ENCODE measurements at regions not wholly inside any gene's neighbourhood (a gene's known extent, or its start where the extent isn't known, plus 50 kb on each side); places are given as distances from the start of the nearest gene placed in this dataset.

GRCh38 chr6:23003671-23004467 is 434.5 kb downstream of the HDGFL1 start:
- Histone ChIP-seq H3K9me3 (ENCODE audit: low read length) (no peaks in the 10 kb centered on the region), H3K4me1 (ENCODE audit: insufficient read depth, low read length, severe bottlenecking) (no peaks in the 10 kb centered on the region), H2AFZ (ENCODE audit: low read length) (no peak overlapping the region), H3K79me2 (ENCODE audit: insufficient read depth, low read length) (no peaks in the 10 kb centered on the region), H3K27ac (ENCODE audit: low read depth, low read length, poor library complexity, severe bottlenecking) (no peak overlapping the region), H3K4me2 (ENCODE audit: low read length) (no peak overlapping the region), H4K20me1 (ENCODE audit: insufficient read depth, low read length) (no peaks in the 10 kb centered on the region), H3K4me3 (ENCODE audit: low read depth, low read length, poor library complexity, severe bottlenecking) (no peak overlapping the region), H3K9me2 (ENCODE audit: low read depth, low read length) (no peaks in the 10 kb centered on the region), H3F3A (ENCODE audit: insufficient read depth, low read length) (no peaks in the 10 kb centered on the region), H3K27me3 (ENCODE audit: insufficient read depth, low read length) (0 out of 2 replicates have a peak, but pooled peaks cover 3% of the 10 kb centered on the region), H3K36me3 (ENCODE audit: insufficient read depth, low read length) (no peaks in the 10 kb centered on the region), H3K9ac (ENCODE audit: low read length) (no peak overlapping the region)
- TF ChIP-seq EZH2 (IDR thresholded peaks at IDR 0.05; ENCODE audit: borderline replicate concordance, low read length) = no peak
- TF ChIP-seq CTCF (IDR thresholded peaks at IDR 0.05; ENCODE audit: low read length) = no peak

GRCh38 chr6:23006656-23007055 is 437.3 kb downstream of the HDGFL1 start:
- Histone ChIP-seq H3K9me2 (ENCODE audit: low read depth, low read length) (no peaks in the 10 kb centered on the region), H3K36me3 (ENCODE audit: insufficient read depth, low read length) (no peaks in the 10 kb centered on the region), H3K4me2 (ENCODE audit: low read length) (no peak overlapping the region), H3F3A (ENCODE audit: insufficient read depth, low read length) (no peaks in the 10 kb centered on the region), H3K4me1 (ENCODE audit: insufficient read depth, low read length, severe bottlenecking) (no peaks in the 10 kb centered on the region), H3K79me2 (ENCODE audit: insufficient read depth, low read length) (no peaks in the 10 kb centered on the region), H2AFZ (ENCODE audit: low read length) (no peak overlapping the region), H3K9ac (ENCODE audit: low read length) (no peak overlapping the region), H3K4me3 (ENCODE audit: low read depth, low read length, poor library complexity, severe bottlenecking) (no peak overlapping the region), H3K27ac (ENCODE audit: low read depth, low read length, poor library complexity, severe bottlenecking) (no peak overlapping the region), H3K9me3 (ENCODE audit: low read length) (no peaks in the 10 kb centered on the region), H4K20me1 (ENCODE audit: insufficient read depth, low read length) (no peaks in the 10 kb centered on the region), H3K27me3 (ENCODE audit: insufficient read depth, low read length) (0 out of 2 replicates have a peak, but pooled peaks cover 3% of the 10 kb centered on the region)
- TF ChIP-seq EZH2 (IDR thresholded peaks at IDR 0.05; ENCODE audit: borderline replicate concordance, low read length) (no peak), CTCF (IDR thresholded peaks at IDR 0.05; ENCODE audit: low read length) (no peak)

GRCh38 chr6:23011615-23012014 is 442.2 kb downstream of the HDGFL1 start:
- TF ChIP-seq CTCF (IDR thresholded peaks at IDR 0.05; ENCODE audit: low read length) = no peak
- no peak for TF ChIP-seq EZH2 (IDR thresholded peaks at IDR 0.05; ENCODE audit: borderline replicate concordance, low read length)
- Histone ChIP-seq H3F3A (ENCODE audit: insufficient read depth, low read length) (no peaks in the 10 kb centered on the region), H3K4me3 (ENCODE audit: low read depth, low read length, poor library complexity, severe bottlenecking) (no peak overlapping the region), H3K4me1 (ENCODE audit: insufficient read depth, low read length, severe bottlenecking) (no peaks in the 10 kb centered on the region), H4K20me1 (ENCODE audit: insufficient read depth, low read length) (no peaks in the 10 kb centered on the region), H3K27me3 (ENCODE audit: insufficient read depth, low read length) (no peaks in the 10 kb centered on the region), H3K27ac (ENCODE audit: low read depth, low read length, poor library complexity, severe bottlenecking) (no peak overlapping the region), H3K36me3 (ENCODE audit: insufficient read depth, low read length) (no peaks in the 10 kb centered on the region), H2AFZ (ENCODE audit: low read length) (no peak overlapping the region), H3K9ac (ENCODE audit: low read length) (no peak overlapping the region), H3K9me3 (ENCODE audit: low read length) (no peaks in the 10 kb centered on the region), H3K4me2 (ENCODE audit: low read length) (no peak overlapping the region), H3K79me2 (ENCODE audit: insufficient read depth, low read length) (no peaks in the 10 kb centered on the region), H3K9me2 (ENCODE audit: low read depth, low read length) (no peaks in the 10 kb centered on the region)

Measured in OCI-LY1 (cell line).